ENCODE measurements at regions not wholly inside any gene's neighbourhood (a gene's known extent, or its start where the extent isn't known, plus 50 kb on each side); places are given as distances from the start of the nearest gene placed in this dataset.

DNA sequence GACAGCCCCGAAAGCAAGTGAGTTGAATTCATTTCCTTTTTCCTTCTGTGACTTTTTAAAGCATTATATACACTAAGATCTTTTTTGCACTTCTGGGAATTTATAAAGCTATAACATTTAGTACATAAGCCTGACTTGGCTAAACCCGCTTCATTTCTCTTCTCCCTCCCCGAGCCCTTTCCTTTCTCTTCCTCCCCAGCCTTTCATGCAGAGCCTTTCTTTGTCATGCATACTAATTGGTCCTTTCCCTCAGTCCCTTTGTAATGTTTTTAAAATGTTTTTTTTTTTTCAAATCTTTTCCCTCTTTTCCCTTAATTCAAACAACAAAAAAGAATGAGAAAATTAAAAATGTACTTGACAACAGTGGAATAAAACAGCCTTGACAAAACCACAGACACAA lies 246.4 kb downstream of the PSAT1 start:
- Mint-ChIP-seq H3K27ac (no peak overlapping the region), H3K9me3 (no peaks in the 10 kb centered on the region), H3K4me3 (no peak overlapping the region), H3K36me3 (ENCODE audit: low read depth) (no peaks in the 10 kb centered on the region), H3K4me1 (no peaks in the 10 kb centered on the region), H3K27me3 (peaks cover 3% of the 10 kb centered on the region)
- no peak for ATAC-seq
- DNase-seq: no peak

GRCh38 chr9:78544230-78544629 lies 247.3 kb downstream of the PSAT1 start:
- H3K4me3 Mint-ChIP-seq: no peak overlapping the region
- DNase-seq (no peak), ATAC-seq (no peak)
- no peaks in the 10 kb centered on the region for H3K9me3 Mint-ChIP-seq
- H3K4me1 Mint-ChIP-seq: no peaks in the 10 kb centered on the region
- peaks cover 3% of the 10 kb centered on the region for H3K27me3 Mint-ChIP-seq
- no peak overlapping the region for H3K27ac Mint-ChIP-seq
- H3K36me3 Mint-ChIP-seq (ENCODE audit: low read depth): no peaks in the 10 kb centered on the region

- no peak for ATAC-seq
- Mint-ChIP-seq H3K36me3 (ENCODE audit: low read depth) (no peaks in the 10 kb centered on the region), H3K27ac (no peak overlapping the region), H3K4me1 (no peaks in the 10 kb centered on the region), H3K27me3 (peaks cover 3% of the 10 kb centered on the region), H3K9me3 (no peaks in the 10 kb centered on the region), H3K4me3 (no peak overlapping the region)
- no peak for DNase-seq
Measured at GRCh38 chr9:78547831-78548230, 250.9 kb downstream of the PSAT1 start.

DNA sequence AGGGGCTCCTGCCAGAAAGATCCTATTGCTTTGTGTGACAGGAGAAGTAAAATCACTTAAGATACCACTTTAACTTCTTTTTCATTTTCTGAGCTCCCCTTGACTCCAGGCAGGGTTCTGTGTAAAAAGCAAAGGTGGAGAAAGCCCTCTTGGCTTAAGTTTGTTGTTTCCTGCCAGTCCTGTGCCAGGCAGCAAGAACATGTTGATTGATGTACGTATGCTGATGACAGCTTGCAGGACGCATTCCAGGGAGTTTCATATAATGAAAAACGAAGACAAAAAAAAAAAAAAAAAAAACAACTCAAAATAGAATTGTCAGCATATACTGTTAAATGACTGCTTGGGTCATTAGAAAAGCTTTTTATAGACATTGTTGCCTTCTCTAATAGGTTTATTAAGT lies 251.7 kb downstream of the PSAT1 start:
- Mint-ChIP-seq H3K4me1 (no peaks in the 10 kb centered on the region), H3K27me3 (peaks cover 3% of the 10 kb centered on the region), H3K27ac (no peak overlapping the region), H3K9me3 (no peaks in the 10 kb centered on the region), H3K4me3 (no peak overlapping the region), H3K36me3 (ENCODE audit: low read depth) (no peaks in the 10 kb centered on the region)
- ATAC-seq (no peak), DNase-seq (no peak)

GRCh38 chr9:78549711-78550110 lies 252.8 kb downstream of the PSAT1 start:
- DNase-seq (no peak), ATAC-seq (no peak)
- Mint-ChIP-seq H3K36me3 (ENCODE audit: low read depth) (no peaks in the 10 kb centered on the region), H3K9me3 (no peaks in the 10 kb centered on the region), H3K4me3 (no peak overlapping the region), H3K4me1 (no peaks in the 10 kb centered on the region), H3K27ac (no peak overlapping the region), H3K27me3 (peaks cover 3% of the 10 kb centered on the region)

DNA sequence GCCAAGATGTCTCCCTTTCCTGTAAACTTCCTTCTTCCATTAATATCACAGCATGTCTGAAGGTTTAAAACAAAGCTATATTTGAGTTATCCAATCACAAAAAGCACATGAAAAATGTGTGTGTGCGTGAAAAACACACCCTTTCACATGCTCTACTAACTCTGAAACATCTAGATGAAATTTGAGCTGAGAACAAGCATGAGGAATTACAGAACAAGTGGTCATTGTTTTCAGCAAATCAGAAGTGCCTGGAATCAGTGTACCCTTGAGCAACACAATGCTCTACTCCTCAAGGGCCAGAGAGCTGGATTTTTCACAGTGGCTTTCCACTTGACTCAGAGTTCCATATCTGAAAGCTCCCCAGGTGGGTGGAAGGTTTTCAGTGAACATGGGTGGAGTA lies 255.9 kb downstream of the PSAT1 start:
- no peak for ATAC-seq
- Mint-ChIP-seq H3K36me3 (ENCODE audit: low read depth) (no peaks in the 10 kb centered on the region), H3K4me1 (no peaks in the 10 kb centered on the region), H3K9me3 (no peaks in the 10 kb centered on the region), H3K4me3 (no peak overlapping the region), H3K27me3 (peaks cover under 1% of the 10 kb centered on the region), H3K27ac (no peak overlapping the region)
- no peak for DNase-seq

DNA sequence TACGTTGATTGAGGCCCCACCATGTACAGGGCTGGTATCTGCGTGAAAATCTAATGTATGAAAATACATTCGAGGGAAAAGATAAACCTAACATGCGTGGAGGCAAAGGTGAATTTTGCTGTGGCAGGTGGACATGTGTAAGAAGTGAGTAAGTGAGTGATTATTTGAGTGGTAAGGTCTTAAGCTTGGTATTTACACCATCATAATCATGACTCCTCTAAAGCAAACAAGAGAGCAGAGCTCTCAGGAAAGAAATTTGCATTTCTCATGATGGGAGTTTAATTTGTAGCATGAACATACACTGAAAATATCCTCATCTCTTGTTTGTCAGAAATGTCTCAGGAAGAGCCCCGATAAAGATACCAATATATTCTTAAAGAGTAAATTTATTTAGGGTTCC lies 260.6 kb downstream of the PSAT1 start:
- ATAC-seq: no peak
- H3K4me3 Mint-ChIP-seq: no peak overlapping the region
- no peaks in the 10 kb centered on the region for H3K9me3 Mint-ChIP-seq
- DNase-seq: no peak
- no peaks in the 10 kb centered on the region for H3K36me3 Mint-ChIP-seq (ENCODE audit: low read depth)
- no peaks in the 10 kb centered on the region for H3K27me3 Mint-ChIP-seq
- H3K4me1 Mint-ChIP-seq: no peaks in the 10 kb centered on the region
- no peak overlapping the region for H3K27ac Mint-ChIP-seq

GRCh38 chr9:78559449-78559885 lies 262.5 kb downstream of the PSAT1 start:
- no peak overlapping the region for H3K4me3 Mint-ChIP-seq
- no peak for DNase-seq
- H3K9me3 Mint-ChIP-seq: no peaks in the 10 kb centered on the region
- H3K27ac Mint-ChIP-seq: no peak overlapping the region
- peaks cover 2% of the 10 kb centered on the region for H3K27me3 Mint-ChIP-seq
- no peak for ATAC-seq
- H3K4me1 Mint-ChIP-seq: no peaks in the 10 kb centered on the region
- no peaks in the 10 kb centered on the region for H3K36me3 Mint-ChIP-seq (ENCODE audit: low read depth)

GRCh38 chr9:78562021-78562420 lies 265.1 kb downstream of the PSAT1 start:
- H3K4me3 Mint-ChIP-seq: no peak overlapping the region
- no peaks in the 10 kb centered on the region for H3K36me3 Mint-ChIP-seq (ENCODE audit: low read depth)
- DNase-seq (no peak), ATAC-seq (no peak)
- no peaks in the 10 kb centered on the region for H3K4me1 Mint-ChIP-seq
- no peaks in the 10 kb centered on the region for H3K9me3 Mint-ChIP-seq
- no peak overlapping the region for H3K27ac Mint-ChIP-seq
- H3K27me3 Mint-ChIP-seq: peaks cover 2% of the 10 kb centered on the region

GRCh38 chr9:78563269-78563668 lies 266.3 kb downstream of the PSAT1 start:
- ATAC-seq: no peak
- Mint-ChIP-seq H3K27ac (no peak overlapping the region), H3K36me3 (ENCODE audit: low read depth) (no peaks in the 10 kb centered on the region), H3K9me3 (no peaks in the 10 kb centered on the region), H3K4me3 (no peak overlapping the region), H3K27me3 (peaks cover 3% of the 10 kb centered on the region), H3K4me1 (no peaks in the 10 kb centered on the region)
- DNase-seq: no peak

DNA sequence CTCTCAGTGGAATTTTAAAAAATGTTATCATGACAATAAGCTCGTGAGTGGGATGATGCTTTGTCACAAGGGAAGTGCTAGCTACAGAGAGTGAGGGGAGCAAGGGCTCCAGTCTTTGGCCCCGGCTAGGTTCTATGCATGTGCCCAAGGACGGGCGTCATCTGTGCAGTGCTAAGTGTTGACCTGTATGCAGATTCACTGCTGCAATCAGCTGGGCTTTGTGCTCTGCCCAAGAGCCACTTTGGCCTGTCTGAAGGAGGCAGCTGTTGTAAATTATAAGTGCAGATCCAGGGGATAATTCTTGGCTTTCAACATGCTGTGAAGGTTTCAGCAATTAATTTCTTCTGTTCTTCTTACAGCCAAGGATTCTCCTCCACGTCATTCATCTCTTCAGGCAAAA lies 268.6 kb downstream of the PSAT1 start:
- Mint-ChIP-seq H3K27ac (no peak overlapping the region), H3K9me3 (no peaks in the 10 kb centered on the region), H3K4me3 (no peak overlapping the region), H3K27me3 (peaks cover 6% of the 10 kb centered on the region), H3K4me1 (no peaks in the 10 kb centered on the region), H3K36me3 (ENCODE audit: low read depth) (no peaks in the 10 kb centered on the region)
- DNase-seq (no peak), ATAC-seq (no peak)

GRCh38 chr9:78566521-78566920 lies 269.6 kb downstream of the PSAT1 start:
- ATAC-seq (no peak), DNase-seq (no peak)
- Mint-ChIP-seq H3K4me1 (no peaks in the 10 kb centered on the region), H3K36me3 (ENCODE audit: low read depth) (no peaks in the 10 kb centered on the region), H3K27me3 (peaks cover 6% of the 10 kb centered on the region), H3K9me3 (no peaks in the 10 kb centered on the region), H3K27ac (no peak overlapping the region), H3K4me3 (no peak overlapping the region)

GRCh38 chr9:78566948-78567675 lies 270.2 kb downstream of the PSAT1 start:
- no peak for ATAC-seq
- Mint-ChIP-seq H3K36me3 (ENCODE audit: low read depth) (no peaks in the 10 kb centered on the region), H3K9me3 (no peaks in the 10 kb centered on the region), H3K27me3 (peaks cover 6% of the 10 kb centered on the region), H3K27ac (no peak overlapping the region), H3K4me3 (no peak overlapping the region), H3K4me1 (no peaks in the 10 kb centered on the region)
- DNase-seq: no peak

- no peaks in the 10 kb centered on the region for H3K36me3 Mint-ChIP-seq (ENCODE audit: low read depth)
- no peak overlapping the region for H3K27ac Mint-ChIP-seq
- H3K9me3 Mint-ChIP-seq: no peaks in the 10 kb centered on the region
- DNase-seq: no peak
- peaks cover 6% of the 10 kb centered on the region for H3K27me3 Mint-ChIP-seq
- H3K4me3 Mint-ChIP-seq: no peak overlapping the region
- H3K4me1 Mint-ChIP-seq: no peaks in the 10 kb centered on the region
- ATAC-seq: no peak
Measured at GRCh38 chr9:78567693-78568092, 270.8 kb downstream of the PSAT1 start.

- no peaks in the 10 kb centered on the region for H3K36me3 Mint-ChIP-seq (ENCODE audit: low read depth)
- H3K4me1 Mint-ChIP-seq: no peaks in the 10 kb centered on the region
- no peak overlapping the region for H3K4me3 Mint-ChIP-seq
- no peaks in the 10 kb centered on the region for H3K9me3 Mint-ChIP-seq
- no peak overlapping the region for H3K27ac Mint-ChIP-seq
- peaks cover 5% of the 10 kb centered on the region for H3K27me3 Mint-ChIP-seq
- no peak for ATAC-seq
- no peak for DNase-seq
Measured at GRCh38 chr9:78568774-78569173, 271.8 kb downstream of the PSAT1 start.

- H3K4me3 Mint-ChIP-seq: no peak overlapping the region
- no peak for ATAC-seq
- no peak for DNase-seq
- H3K4me1 Mint-ChIP-seq: no peaks in the 10 kb centered on the region
- no peak overlapping the region for H3K27ac Mint-ChIP-seq
- H3K27me3 Mint-ChIP-seq: peaks cover 5% of the 10 kb centered on the region
- H3K36me3 Mint-ChIP-seq (ENCODE audit: low read depth): no peaks in the 10 kb centered on the region
- no peaks in the 10 kb centered on the region for H3K9me3 Mint-ChIP-seq
Measured at GRCh38 chr9:78572266-78572665, 275.3 kb downstream of the PSAT1 start.

Data from activated naive CD8-positive, alpha-beta T cell treated with anti-CD3 and anti-CD28 coated beads, Interleukin-2, amount 50 U/mL, for 24 hours (primary cell).